Endothelial cell of umbilical vein (primary cell): ENCODE measurements at regions not wholly inside any gene's neighbourhood (a gene's known extent, or its start where the extent isn't known, plus 50 kb on each side); places are given as distances from the start of the nearest gene placed in this dataset.

ENCODE experiments used
- BruUV-seq: library from RNA; stranded (reverse); fragments of 400-500 nt; replicated peaks from 2 replicates; lab custom pipeline; 2021; lab: Mats Ljungman, UMichigan
- CTCF ChIA-PET: fragments of 300-600, 350-600 bp; sonication (Branson Sonifier 250); formaldehyde crosslinking; loops from one replicate; lab custom pipeline; 2021; ENCODE audit warnings: antibody characterized with exemption, inconsistent platforms; lab: Charles Lee
- POLR2A ChIA-PET: fragments of 300-600, 350-600 bp; sonication (Branson Sonifier 250); formaldehyde crosslinking; loops from one replicate; lab custom pipeline; 2021; ENCODE audit warnings: antibody characterized with exemption, inconsistent platforms; lab: Charles Lee
- DNase-seq: peaks from one replicate; pipeline ENCODE4 v3.0.0-alpha.2; 2011; ENCODE audit warnings: low read depth, low spot score
- FAIRE-seq: peaks from 2 replicates; lab custom pipeline; 2011; peaks lifted over from hg19 to GRCh38; lab: Jason Lieb, UNC
- H2AFZ ChIP-seq: 2 replicates; pipeline ENCODE4 v1.6.0; 2012; ENCODE audit warnings: low read depth, low read length, control low read depth, inconsistent platforms
- H3K27ac ChIP-seq: 2 replicates; pipeline ENCODE4 v1.5.1; 2011; ENCODE audit warnings: low read depth, mild to moderate bottlenecking, control low read depth, low read length, moderate library complexity; ENCODE audit not compliant: insufficient read depth
- H3K27me3 ChIP-seq, 2 experiments: 2 replicates each; pipeline versions ENCODE4 v1.6.0 to v1.6.1; 2011; ENCODE audit warnings: low read length in 2 of 2, mixed read lengths in 1 of 2; ENCODE audit not compliant: control insufficient read depth in 2 of 2, insufficient read depth in 2 of 2
- H3K36me3 ChIP-seq, 2 experiments: 2 replicates in 1 of 2; 3 replicates in 1 of 2; pipeline ENCODE4 v1.5.1; 2011; ENCODE audit warnings: low read length in 2 of 2, mild to moderate bottlenecking in 1 of 2, moderate library complexity in 1 of 2; ENCODE audit not compliant: control insufficient read depth in 2 of 2, insufficient read depth in 2 of 2; ENCODE audit errors: extremely low read depth in 1 of 2
- H3K4me1 ChIP-seq: 3 replicates; pipeline ENCODE4 v1.5.1; 2011; ENCODE audit warnings: mild to moderate bottlenecking, low read length; ENCODE audit not compliant: control insufficient read depth, insufficient read depth; ENCODE audit errors: extremely low read depth
- H3K4me2 ChIP-seq: 2 replicates; pipeline ENCODE4 v1.6.1; 2011; ENCODE audit warnings: low read length, control low read depth, mixed read lengths; ENCODE audit not compliant: insufficient read depth
- H3K4me3 ChIP-seq, 3 experiments: fragments of 200-600 bp in 1 of 3; sonication (generic), shearing (Covaris generic) in 1 of 3; replicated peaks in 1 of 3; 2 replicates each; pipeline ENCODE4 v1.5.1; 2011 to 2016; ENCODE audit warnings: control low read depth in 3 of 3, low read length in 3 of 3, mild to moderate bottlenecking in 2 of 3, inconsistent platforms in 1 of 3, low read depth in 1 of 3, moderate library complexity in 1 of 3; ENCODE audit not compliant: insufficient read depth in 1 of 3
- H3K79me2 ChIP-seq: 2 replicates; pipeline ENCODE4 v1.6.0; 2012; ENCODE audit warnings: low read length, inconsistent platforms; ENCODE audit not compliant: control insufficient read depth, insufficient read depth
- H3K9ac ChIP-seq: replicated peaks from 2 replicates; pipeline ENCODE3; 2011; ENCODE audit warnings: low read length, control low read depth; ENCODE audit not compliant: insufficient read depth; ENCODE audit errors: extremely low read depth
- H3K9me1 ChIP-seq: replicated peaks from 3 replicates; pipeline ENCODE4 v1.6.0; 2011; ENCODE audit warnings: mild to moderate bottlenecking, low read length; ENCODE audit not compliant: control insufficient read depth, insufficient read depth; ENCODE audit errors: extremely low read depth
- H3K9me3 ChIP-seq: replicated peaks from 2 replicates; pipeline ENCODE4 v1.5.1; 2012; ENCODE audit warnings: low read length, inconsistent platforms; ENCODE audit not compliant: control insufficient read depth, insufficient read depth
- H4K20me1 ChIP-seq: replicated peaks from 2 replicates; pipeline ENCODE3; 2011; ENCODE audit warnings: mild to moderate bottlenecking, low read length; ENCODE audit not compliant: control insufficient read depth, insufficient read depth; ENCODE audit errors: extremely low read depth
- EZH2 ChIP-seq: IDR thresholded peaks from 2 replicates; pipeline ENCODE4 v1.6.1; 2012; ENCODE audit warnings: borderline replicate concordance, low read depth, mild to moderate bottlenecking, moderate library complexity, low read length, inconsistent platforms; ENCODE audit not compliant: severe bottlenecking
- FOS ChIP-seq: IDR thresholded peaks from 2 replicates; pipeline ENCODE4 v1.6.1; 2011; ENCODE audit warnings: mild to moderate bottlenecking, low read length, moderate library complexity, borderline replicate concordance; ENCODE audit not compliant: insufficient read depth
- GATA2 ChIP-seq: IDR thresholded peaks from 2 replicates; pipeline ENCODE4 v1.7.0; 2011; ENCODE audit warnings: low read depth, mild to moderate bottlenecking, moderate library complexity, mixed read lengths, low read length; ENCODE audit not compliant: insufficient read length, insufficient read depth
- JUN ChIP-seq: IDR thresholded peaks from 2 replicates; pipeline ENCODE4 v1.6.1; 2011; ENCODE audit warnings: borderline replicate concordance, low read depth; ENCODE audit not compliant: insufficient read length, insufficient read depth
- MYC ChIP-seq: IDR thresholded peaks from one replicate; pipeline ENCODE4 v1.6.1; 2011; ENCODE audit warnings: mild to moderate bottlenecking, low read depth, low read length
- POLR2A ChIP-seq: IDR thresholded peaks from 2 replicates; pipeline ENCODE4 v1.6.1; 2012; ENCODE audit warnings: low read depth, mild to moderate bottlenecking, control low read depth, low read length
- POLR2AphosphoS5 ChIP-seq: IDR thresholded peaks from 2 replicates; pipeline ENCODE4 v1.6.1; 2012; ENCODE audit warnings: low read depth, mild to moderate bottlenecking, control low read depth, low read length, moderate library complexity; ENCODE audit not compliant: insufficient read depth
- dilution Hi-C: fragments of 300-500 bp; cut with MboI; formaldehyde crosslinking; loops from one replicate; pipeline ENCODE4 v1.15.0; 2019; ENCODE audit warnings: low sequenced_read_pairs; ENCODE audit not compliant: extremely low pct_ligation_motif_present
- intact Hi-C: fragments of 100-400 bp; cut with micrococcal nuclease; formaldehyde crosslinking; loops from one replicate; pipeline ENCODE4 v1.10.0; 2022
- TF ChIP-seq, protein P1 (sequence below): IDR thresholded peaks from 2 replicates; pipeline ENCODE4 v1.6.1; 2011; ENCODE audit not compliant: insufficient read depth, insufficient read length
- TF ChIP-seq, protein P2 (sequence below), 2 donors: IDR thresholded peaks; 1 replicate in 1 of 2; 2 replicates in 1 of 2; pipeline ENCODE4 v1.5.1; 2011; ENCODE audit warnings: low read length in 2 of 2, mild to moderate bottlenecking in 2 of 2, moderate library complexity in 2 of 2, control low read depth in 1 of 2, inconsistent platforms in 1 of 2, low read depth in 1 of 2; ENCODE audit not compliant: insufficient read depth in 1 of 2; ENCODE audit errors: extremely low read depth in 1 of 2

DNA sequence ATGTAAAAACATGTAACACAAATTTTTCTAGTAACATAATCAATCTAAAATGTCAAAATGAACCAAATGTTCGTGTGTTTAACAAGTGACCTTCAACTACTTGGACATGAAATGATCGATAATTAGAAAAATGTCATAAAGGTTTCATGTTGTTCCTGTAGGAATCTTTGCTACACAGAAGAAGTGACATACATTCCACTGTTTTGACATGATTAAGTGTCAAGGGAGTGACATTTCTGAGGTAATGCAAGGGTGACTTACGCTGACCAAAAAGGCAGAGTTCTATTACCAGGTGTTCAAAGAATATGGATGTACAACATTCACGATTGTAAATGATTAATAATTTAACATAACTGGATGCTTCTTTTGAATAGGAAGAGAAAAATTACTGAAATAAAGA, 131.1 kb upstream of the ROBO1 start:
- Histone ChIP-seq H2AFZ (no peak overlapping the region), H3K4me3 (no peak overlapping the region), H3K4me2 (no peak overlapping the region), H3K9me3 (no peaks in the 10 kb centered on the region), H3K4me1 (no peaks in the 10 kb centered on the region), H3K9ac (no peak overlapping the region), H3K36me3 (no peaks in the 10 kb centered on the region), H4K20me1 (no peaks in the 10 kb centered on the region), H3K9me1 (no peaks in the 10 kb centered on the region), H3K27ac (no peak overlapping the region), H3K79me2 (no peaks in the 10 kb centered on the region), H3K27me3 (no peaks in the 10 kb centered on the region)
- ChIA-PET POLR2A (no interaction called here), CTCF (no interaction called here)
- FAIRE-seq: no peak
- dilution Hi-C loops (no loop called here), intact Hi-C loops (no loop called here)
- no TSS peak for BruUV-seq
- no peak for TF ChIP-seq MYC
- no peak for TF ChIP-seq POLR2A
- no peak for TF ChIP-seq JUN
- TF ChIP-seq, protein P1, sequence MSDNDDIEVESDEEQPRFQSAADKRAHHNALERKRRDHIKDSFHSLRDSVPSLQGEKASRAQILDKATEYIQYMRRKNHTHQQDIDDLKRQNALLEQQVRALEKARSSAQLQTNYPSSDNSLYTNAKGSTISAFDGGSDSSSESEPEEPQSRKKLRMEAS: no peak
- TF ChIP-seq FOS: no peak
- no peak for TF ChIP-seq EZH2
- TF ChIP-seq, protein P2, sequence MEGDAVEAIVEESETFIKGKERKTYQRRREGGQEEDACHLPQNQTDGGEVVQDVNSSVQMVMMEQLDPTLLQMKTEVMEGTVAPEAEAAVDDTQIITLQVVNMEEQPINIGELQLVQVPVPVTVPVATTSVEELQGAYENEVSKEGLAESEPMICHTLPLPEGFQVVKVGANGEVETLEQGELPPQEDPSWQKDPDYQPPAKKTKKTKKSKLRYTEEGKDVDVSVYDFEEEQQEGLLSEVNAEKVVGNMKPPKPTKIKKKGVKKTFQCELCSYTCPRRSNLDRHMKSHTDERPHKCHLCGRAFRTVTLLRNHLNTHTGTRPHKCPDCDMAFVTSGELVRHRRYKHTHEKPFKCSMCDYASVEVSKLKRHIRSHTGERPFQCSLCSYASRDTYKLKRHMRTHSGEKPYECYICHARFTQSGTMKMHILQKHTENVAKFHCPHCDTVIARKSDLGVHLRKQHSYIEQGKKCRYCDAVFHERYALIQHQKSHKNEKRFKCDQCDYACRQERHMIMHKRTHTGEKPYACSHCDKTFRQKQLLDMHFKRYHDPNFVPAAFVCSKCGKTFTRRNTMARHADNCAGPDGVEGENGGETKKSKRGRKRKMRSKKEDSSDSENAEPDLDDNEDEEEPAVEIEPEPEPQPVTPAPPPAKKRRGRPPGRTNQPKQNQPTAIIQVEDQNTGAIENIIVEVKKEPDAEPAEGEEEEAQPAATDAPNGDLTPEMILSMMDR (IDR thresholded peaks at IDR 0.05; ENCODE audit: extremely low read depth in 1 of 2, insufficient read depth in 1 of 2, low read depth in 1 of 2, low read length in 2 of 2): no peak
- TF ChIP-seq GATA2: no peak
- TF ChIP-seq POLR2AphosphoS5: no peak
- DNase-seq: no peak
